ENCODE measurements at regions not wholly inside any gene's neighbourhood (a gene's known extent, or its start where the extent isn't known, plus 50 kb on each side); places are given as distances from the start of the nearest gene placed in this dataset.

- no peak overlapping the region for H4K91ac ChIP-seq (ENCODE audit: insufficient read depth, low read depth, low read length)
- H3K27ac ChIP-seq (ENCODE audit: insufficient read depth, low read length): no peak overlapping the region
- no peaks in the 10 kb centered on the region for H3K36me3 ChIP-seq (ENCODE audit: control insufficient read depth, insufficient read depth, low read length)
- TF ChIP-seq MAFK (IDR thresholded peaks at IDR 0.05; ENCODE audit: low read depth, low read length) (no peak), SMC3 (IDR thresholded peaks at IDR 0.05; ENCODE audit: low read depth, low read length) (no peak), NFE2L2 (IDR thresholded peaks at IDR 0.05; ENCODE audit: low read depth, low read length) (no peak), POLR2A (IDR thresholded peaks at IDR 0.05; ENCODE audit: low read depth, low read length) (no peak), RCOR1 (IDR thresholded peaks at IDR 0.05; ENCODE audit: insufficient replicate concordance, low read length) (no peak), ELK1 (IDR thresholded peaks at IDR 0.05; ENCODE audit: borderline replicate concordance, low read depth, low read length) (no peak), CEBPB (IDR thresholded peaks at IDR 0.05; ENCODE audit: low read depth, low read length) (no peak), RFX5 (IDR thresholded peaks at IDR 0.05; ENCODE audit: low read depth, low read length) (no peak), MXI1 (IDR thresholded peaks at IDR 0.05; ENCODE audit: borderline replicate concordance, low read depth, low read length) (no peak), CTCF (conservative IDR thresholded peaks at IDR 0.05; ENCODE audit: low read depth, low read length) (no peak), USF2 (IDR thresholded peaks at IDR 0.05; ENCODE audit: low read depth, low read length) (no peak)
- ChIA-PET POLR2A (ENCODE audit: unreplicated experiment) (no interaction called here), CTCF (no interaction called here)
- H3K9me3 ChIP-seq (ENCODE audit: control insufficient read depth, insufficient read depth, low read length): no peaks in the 10 kb centered on the region
- H2BK5ac ChIP-seq (ENCODE audit: low read depth, low read length, poor library complexity, severe bottlenecking): no peak overlapping the region
- ATAC-seq (ENCODE audit: low read depth): no peak
- H4K5ac ChIP-seq (ENCODE audit: low read depth, low read length): no peak overlapping the region
- no peak overlapping the region for H2BK20ac ChIP-seq (ENCODE audit: low read depth, low read length)
- H3K56ac ChIP-seq (ENCODE audit: extremely low read depth, insufficient read depth, low read length): no peak overlapping the region
- H3K79me1 ChIP-seq (ENCODE audit: low read depth in 1 of 2, low read length in 2 of 2): no peaks in the 10 kb centered on the region
- no peak overlapping the region for H2AK5ac ChIP-seq (ENCODE audit: low read depth, low read length)
- no peak overlapping the region for H3K9ac ChIP-seq (ENCODE audit: low read depth, low read length)
- no peaks in the 10 kb centered on the region for H3K27me3 ChIP-seq (ENCODE audit: control insufficient read depth, insufficient read depth, low read length)
- intact Hi-C loops (cut with micrococcal nuclease) (no loop called here), in situ Hi-C loops (cut with MboI; ENCODE audit: low sequenced_read_pairs) (no loop called here), dilution Hi-C loops (cut with HindIII; ENCODE audit: low sequenced_read_pairs, unreplicated experiment) (no loop called here)
- H3K4me3 ChIP-seq (ENCODE audit: insufficient read depth, low read depth, low read length): no peak overlapping the region
- H4K8ac ChIP-seq (ENCODE audit: low read depth in 2 of 2, low read length in 2 of 2): no peak overlapping the region
- H2AFZ ChIP-seq (replicated peaks; ENCODE audit: low read length, poor library complexity): no peak overlapping the region
- no peak overlapping the region for H3K4me2 ChIP-seq (ENCODE audit: low read depth, low read length)
- no CpG with 5 or more reads among the region's 3 CpGs for WGBS, 2 experiments (ENCODE audit: extremely low coverage in 2 of 2, insufficient read length in 1 of 2)
- H2AK9ac ChIP-seq (replicated peaks; ENCODE audit: low read depth, low read length, poor library complexity): no peak overlapping the region
- H3K18ac ChIP-seq (ENCODE audit: low read depth, low read length): no peak overlapping the region
- no peak for DNase-seq
- H3K14ac ChIP-seq (replicated peaks; ENCODE audit: low read depth, low read length): no peak overlapping the region
- H2BK120ac ChIP-seq (ENCODE audit: low read depth, low read length): no peak overlapping the region
- no peaks in the 10 kb centered on the region for H3K9me1 ChIP-seq (ENCODE audit: insufficient read depth, low read length)
- H4K20me1 ChIP-seq (ENCODE audit: insufficient read depth, low read length): no peaks in the 10 kb centered on the region
- H2BK15ac ChIP-seq (ENCODE audit: low read depth, low read length): no peak overlapping the region
- H3K4me1 ChIP-seq (ENCODE audit: control insufficient read depth, insufficient read depth, low read length): no peaks in the 10 kb centered on the region
- BruUV-seq (replicated peaks): no TSS peak
- no peak overlapping the region for H3K23ac ChIP-seq (ENCODE audit: low read depth, low read length)
- H3K4ac ChIP-seq (ENCODE audit: low read depth, low read length): no peak overlapping the region
These were observed 348.7 kb upstream of the PBX1 start for GRCh38 chr1:164210211-164210739.

All from IMR-90 (cell line).